Mesothelial cell of epicardium (in vitro differentiated cells): ENCODE measurements at regions not wholly inside any gene's neighbourhood (a gene's known extent, or its start where the extent isn't known, plus 50 kb on each side); places are given as distances from the start of the nearest gene placed in this dataset.

Experiments
- DNase-seq, 2 experiments: peaks; one replicate each; pipeline ENCODE4 v3.0.0; 2021; ENCODE audit warnings: low spot score in 2 of 2; ENCODE audit not compliant: unreplicated experiment in 2 of 2
- H3K27ac Mint-ChIP-seq: 2 replicates; pipeline ENCODE4 v1.8.0; 2021; ENCODE audit warnings: mixed read lengths
- H3K27me3 Mint-ChIP-seq: 2 replicates; pipeline ENCODE4 v1.8.0; 2021; ENCODE audit warnings: low read depth, mixed read lengths
- H3K36me3 Mint-ChIP-seq: 2 replicates; pipeline ENCODE4 v1.8.0; 2021; ENCODE audit warnings: mixed read lengths
- H3K4me1 Mint-ChIP-seq: 2 replicates; pipeline ENCODE4 v1.8.0; 2021; ENCODE audit warnings: mixed read lengths
- H3K4me3 Mint-ChIP-seq: 2 replicates; pipeline ENCODE4 v1.8.0; 2021; ENCODE audit warnings: mild to moderate bottlenecking, moderate library complexity, mixed read lengths
- H3K9me3 Mint-ChIP-seq: 2 replicates; pipeline ENCODE4 v1.8.0; 2021; ENCODE audit warnings: mixed read lengths
- TF ChIP-seq, protein P1 (sequence below): fragments of 200-600 bp; sonication (generic); IDR thresholded peaks from one replicate; pipeline ENCODE4 v1.5.0; 2021; ENCODE audit warnings: antibody characterized with exemption; ENCODE audit not compliant: unreplicated experiment

DNA sequence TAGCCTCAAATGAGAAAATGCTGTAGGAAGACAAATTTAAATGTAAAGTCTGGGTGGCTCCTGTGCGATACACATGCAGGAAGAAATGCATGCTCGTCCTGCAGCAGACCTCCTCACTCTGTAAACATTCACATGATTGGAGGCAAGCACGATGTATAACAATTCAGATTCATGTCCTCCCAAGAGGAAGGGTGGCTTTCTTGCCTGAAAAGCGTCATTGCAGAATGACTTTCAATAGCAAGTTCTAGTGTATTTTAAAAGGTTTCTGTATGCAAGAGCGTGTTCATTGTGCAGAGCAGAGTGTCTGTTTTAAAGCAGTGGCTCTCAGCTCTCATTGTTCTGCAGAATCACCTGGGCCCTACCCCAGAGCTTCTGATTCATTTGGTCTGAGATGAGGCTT, 170.3 kb upstream of the CELF2 start:
- no peak overlapping the region for H3K27ac Mint-ChIP-seq
- H3K4me3 Mint-ChIP-seq = no peak overlapping the region
- TF ChIP-seq, protein P1, sequence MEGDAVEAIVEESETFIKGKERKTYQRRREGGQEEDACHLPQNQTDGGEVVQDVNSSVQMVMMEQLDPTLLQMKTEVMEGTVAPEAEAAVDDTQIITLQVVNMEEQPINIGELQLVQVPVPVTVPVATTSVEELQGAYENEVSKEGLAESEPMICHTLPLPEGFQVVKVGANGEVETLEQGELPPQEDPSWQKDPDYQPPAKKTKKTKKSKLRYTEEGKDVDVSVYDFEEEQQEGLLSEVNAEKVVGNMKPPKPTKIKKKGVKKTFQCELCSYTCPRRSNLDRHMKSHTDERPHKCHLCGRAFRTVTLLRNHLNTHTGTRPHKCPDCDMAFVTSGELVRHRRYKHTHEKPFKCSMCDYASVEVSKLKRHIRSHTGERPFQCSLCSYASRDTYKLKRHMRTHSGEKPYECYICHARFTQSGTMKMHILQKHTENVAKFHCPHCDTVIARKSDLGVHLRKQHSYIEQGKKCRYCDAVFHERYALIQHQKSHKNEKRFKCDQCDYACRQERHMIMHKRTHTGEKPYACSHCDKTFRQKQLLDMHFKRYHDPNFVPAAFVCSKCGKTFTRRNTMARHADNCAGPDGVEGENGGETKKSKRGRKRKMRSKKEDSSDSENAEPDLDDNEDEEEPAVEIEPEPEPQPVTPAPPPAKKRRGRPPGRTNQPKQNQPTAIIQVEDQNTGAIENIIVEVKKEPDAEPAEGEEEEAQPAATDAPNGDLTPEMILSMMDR = no peak
- peaks cover 7% of the 10 kb centered on the region for H3K4me1 Mint-ChIP-seq
- peaks cover 15% of the 10 kb centered on the region for H3K27me3 Mint-ChIP-seq
- no peak for DNase-seq
- no peaks in the 10 kb centered on the region for H3K36me3 Mint-ChIP-seq
- peaks cover 17% of the 10 kb centered on the region for H3K9me3 Mint-ChIP-seq

DNA sequence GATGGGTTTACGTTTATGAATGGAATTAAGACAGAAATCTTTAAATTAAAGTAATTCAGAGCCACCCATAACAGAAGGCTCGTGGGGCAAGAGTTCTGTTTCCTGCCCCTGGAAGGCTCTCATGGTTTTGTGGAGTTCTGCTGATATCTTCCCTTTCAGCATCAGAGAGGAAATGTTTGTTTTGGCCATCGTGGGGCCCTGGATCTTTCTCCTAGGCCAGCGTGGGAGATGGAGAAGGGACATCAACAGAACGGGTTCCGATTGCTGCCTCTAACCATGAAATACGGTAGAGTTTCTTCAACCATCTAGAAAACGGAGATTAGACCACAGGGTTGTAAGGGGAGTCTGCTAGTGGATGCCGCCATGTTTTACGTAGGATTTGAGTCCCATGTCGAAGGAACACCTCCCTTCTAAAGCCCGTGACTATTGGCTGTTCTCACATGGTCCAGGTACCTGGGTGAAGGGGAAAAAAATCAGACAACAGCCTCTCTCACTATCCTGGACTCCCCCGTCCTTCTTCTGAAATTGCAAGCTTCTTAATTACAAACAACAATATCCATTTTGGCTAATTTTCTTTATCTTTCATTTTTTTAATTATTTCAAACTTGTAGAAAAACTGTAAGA, 169.1 kb upstream of the CELF2 start:
- peaks cover 20% of the 10 kb centered on the region for H3K27me3 Mint-ChIP-seq
- TF ChIP-seq, protein P1 = no peak
- H3K27ac Mint-ChIP-seq = no peak overlapping the region
- H3K9me3 Mint-ChIP-seq = peaks cover 15% of the 10 kb centered on the region
- no peak for DNase-seq
- H3K4me1 Mint-ChIP-seq = peaks cover 7% of the 10 kb centered on the region
- H3K4me3 Mint-ChIP-seq = no peak overlapping the region
- no peaks in the 10 kb centered on the region for H3K36me3 Mint-ChIP-seq

DNA sequence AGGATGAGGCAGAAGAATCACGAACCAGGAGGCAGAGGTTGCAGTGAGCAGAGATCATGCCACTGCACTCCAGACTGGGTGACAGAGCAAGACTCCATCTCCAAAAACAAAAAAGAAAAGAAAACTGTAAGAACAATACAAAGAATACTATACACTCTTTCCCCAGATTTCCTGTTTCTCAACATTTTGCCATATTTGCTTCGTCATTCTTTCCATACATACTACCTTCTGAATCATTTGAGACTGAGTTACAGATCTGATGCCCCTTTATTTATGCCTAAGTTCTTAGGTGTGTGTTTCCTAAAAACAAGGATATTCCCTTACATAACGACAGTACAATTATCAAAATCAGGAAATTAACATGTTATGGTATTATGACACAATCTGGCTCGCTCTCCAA, 168.4 kb upstream of the CELF2 start:
- Mint-ChIP-seq H3K36me3 (no peaks in the 10 kb centered on the region), H3K27me3 (peaks cover 26% of the 10 kb centered on the region), H3K9me3 (peaks cover 10% of the 10 kb centered on the region), H3K27ac (no peak overlapping the region), H3K4me1 (peaks cover 7% of the 10 kb centered on the region), H3K4me3 (no peak overlapping the region)
- TF ChIP-seq, protein P1 = no peak
- DNase-seq = no peak

DNA sequence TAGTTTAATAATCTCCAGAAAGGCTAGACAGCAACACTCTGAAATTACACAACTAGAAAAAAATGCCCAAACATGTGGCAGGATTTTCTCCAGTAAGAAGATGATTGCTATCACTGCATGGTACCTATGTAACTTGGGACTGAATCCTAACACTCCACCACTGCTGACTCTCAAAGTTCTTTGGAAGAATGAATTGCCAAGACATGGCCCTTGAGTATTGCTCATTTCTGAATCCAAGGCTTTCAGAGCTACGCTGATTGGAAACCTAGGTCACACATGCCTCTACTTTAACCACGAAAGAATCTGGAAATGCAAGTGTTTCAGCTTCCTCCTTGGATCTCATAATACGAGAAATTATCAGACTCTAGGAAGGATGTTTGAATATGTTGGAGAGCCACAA, 167.5 kb upstream of the CELF2 start:
- peaks cover 7% of the 10 kb centered on the region for H3K4me1 Mint-ChIP-seq
- H3K27ac Mint-ChIP-seq = no peak overlapping the region
- peaks cover 26% of the 10 kb centered on the region for H3K27me3 Mint-ChIP-seq
- DNase-seq = no peak
- H3K9me3 Mint-ChIP-seq = peaks cover 10% of the 10 kb centered on the region
- H3K36me3 Mint-ChIP-seq = no peaks in the 10 kb centered on the region
- H3K4me3 Mint-ChIP-seq = no peak overlapping the region
- TF ChIP-seq, protein P1 = no peak

DNA sequence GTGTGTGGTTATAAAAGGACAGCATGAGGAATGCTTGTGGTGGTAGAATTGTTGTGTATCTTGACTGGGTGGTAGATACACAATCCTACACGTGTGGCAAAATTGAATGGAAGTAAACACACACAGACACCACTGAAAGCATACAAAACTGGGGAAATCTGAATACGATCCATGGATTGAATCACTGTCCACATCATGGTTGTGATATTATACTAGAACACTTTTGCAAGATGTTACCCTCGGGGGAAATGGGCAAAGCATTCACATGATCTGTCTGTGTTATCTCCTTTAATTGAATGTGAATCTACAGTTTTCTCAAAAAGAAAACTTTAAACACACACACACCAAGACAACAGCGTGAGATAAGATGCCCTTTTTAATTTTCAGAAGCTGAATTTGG, 165.2 kb upstream of the CELF2 start:
- H3K4me1 Mint-ChIP-seq = peaks cover 7% of the 10 kb centered on the region
- no peak overlapping the region for H3K4me3 Mint-ChIP-seq
- no peak overlapping the region for H3K27ac Mint-ChIP-seq
- peaks cover 10% of the 10 kb centered on the region for H3K9me3 Mint-ChIP-seq
- no peaks in the 10 kb centered on the region for H3K36me3 Mint-ChIP-seq
- H3K27me3 Mint-ChIP-seq = peaks cover 19% of the 10 kb centered on the region
- no peak for DNase-seq
- TF ChIP-seq, protein P1 = no peak

DNA sequence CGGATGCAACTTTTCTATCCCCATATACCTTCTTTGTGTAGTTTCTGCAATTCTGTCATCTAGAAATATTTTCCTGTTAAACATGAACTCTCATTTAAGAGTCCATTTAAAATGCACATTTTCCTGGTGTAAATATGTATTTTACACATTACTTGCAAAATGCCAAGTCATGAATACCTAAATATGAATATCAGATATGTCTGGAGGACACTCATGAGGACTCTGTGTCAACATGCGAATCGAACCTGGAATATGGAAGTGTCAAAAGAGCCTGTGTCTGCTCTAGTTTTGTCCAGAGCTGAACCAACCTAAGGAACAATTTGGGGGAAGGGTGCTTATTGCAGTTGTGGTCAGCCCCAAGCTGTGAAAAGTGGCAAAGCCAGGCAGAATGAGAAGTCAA, 163.7 kb upstream of the CELF2 start:
- DNase-seq = no peak
- Mint-ChIP-seq H3K27me3 (peaks cover 15% of the 10 kb centered on the region), H3K4me3 (no peak overlapping the region), H3K27ac (no peak overlapping the region), H3K9me3 (peaks cover 10% of the 10 kb centered on the region), H3K36me3 (no peaks in the 10 kb centered on the region), H3K4me1 (peaks cover 7% of the 10 kb centered on the region)
- TF ChIP-seq, protein P1 = no peak
